ENCODE measurements at regions not wholly inside any gene's neighbourhood (a gene's known extent, or its start where the extent isn't known, plus 50 kb on each side); places are given as distances from the start of the nearest gene placed in this dataset.

DNA sequence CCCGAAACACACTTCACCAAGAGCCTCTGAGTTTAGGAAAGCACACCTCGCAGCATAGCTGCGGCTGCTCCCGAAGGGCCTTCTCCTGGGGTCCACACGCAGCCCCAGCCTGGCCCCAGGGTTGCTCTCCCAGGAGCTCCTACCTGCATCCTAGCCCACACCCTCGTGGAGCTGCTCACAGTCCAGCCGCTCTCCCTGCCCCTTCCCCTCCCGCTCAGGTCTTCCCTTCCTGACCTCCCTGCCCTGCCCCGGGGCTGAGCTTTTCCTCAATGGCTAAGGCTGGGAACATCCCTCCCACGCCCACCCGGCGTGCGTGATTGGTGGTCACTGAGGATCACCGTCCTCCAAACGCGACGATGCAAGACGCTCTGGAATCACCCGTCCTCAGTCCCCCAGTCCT, 205.8 kb downstream of the FNDC1 start:
- ChIA-PET POLR2A (no interaction called here), CTCF (no interaction called here)
- no peak for ATAC-seq
- Mint-ChIP-seq H3K4me1 (ENCODE audit: low read depth) (peaks cover 3% of the 10 kb centered on the region), H3K4me3 (no peak overlapping the region), H3K36me3 (ENCODE audit: low read depth) (no peaks in the 10 kb centered on the region), H3K9me3 (ENCODE audit: insufficient read depth) (peaks cover 4% of the 10 kb centered on the region), H3K27ac (no peak overlapping the region), H3K27me3 (ENCODE audit: low read depth) (no peaks in the 10 kb centered on the region)
- DNase-seq: no peak

DNA sequence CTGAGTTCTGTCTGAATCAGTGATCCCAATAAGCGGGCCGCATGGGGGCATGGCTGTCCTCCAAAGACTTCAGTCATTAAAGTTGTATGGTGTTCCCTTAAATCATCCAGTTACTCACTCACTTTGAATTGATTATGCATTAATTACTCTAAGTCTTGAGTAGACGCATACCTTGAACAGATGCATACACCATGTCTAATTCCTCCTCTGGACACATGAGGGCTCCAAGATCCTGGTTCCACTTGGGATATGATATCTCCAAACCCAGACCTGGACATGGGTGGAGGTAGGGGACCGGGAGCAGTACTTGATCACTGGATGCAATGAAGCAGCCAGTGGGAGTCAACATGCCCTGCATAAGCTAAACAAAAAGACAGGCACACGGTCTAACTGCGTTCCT, 204.5 kb downstream of the FNDC1 start:
- Mint-ChIP-seq H3K9me3 (ENCODE audit: insufficient read depth) (peaks cover 4% of the 10 kb centered on the region), H3K4me3 (no peak overlapping the region), H3K4me1 (ENCODE audit: low read depth) (peaks cover 3% of the 10 kb centered on the region), H3K27ac (no peak overlapping the region), H3K36me3 (ENCODE audit: low read depth) (no peaks in the 10 kb centered on the region), H3K27me3 (ENCODE audit: low read depth) (no peaks in the 10 kb centered on the region)
- ChIA-PET POLR2A (no interaction called here), CTCF (no interaction called here)
- ATAC-seq (no peak), DNase-seq (no peak)

DNA sequence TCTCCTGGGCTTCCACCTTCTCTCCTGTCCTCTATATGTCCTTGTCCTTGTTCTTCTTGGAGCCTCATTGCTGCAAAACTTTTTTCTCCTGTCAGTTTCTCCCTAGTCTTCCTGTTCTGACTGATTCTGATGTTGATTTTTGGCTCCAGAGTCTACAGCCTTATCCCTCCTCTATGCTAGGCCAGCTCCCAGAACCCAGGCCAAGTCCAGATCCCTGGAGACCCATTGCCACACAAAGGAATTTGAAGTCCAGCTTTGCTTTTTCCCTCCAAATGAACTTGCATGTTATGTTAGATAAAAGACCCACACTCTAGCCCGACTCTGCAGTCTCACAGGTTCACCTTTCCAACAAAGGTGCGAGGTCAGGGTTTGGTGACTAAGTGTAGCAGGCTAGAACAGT, 203.1 kb downstream of the FNDC1 start:
- Mint-ChIP-seq H3K36me3 (ENCODE audit: low read depth) (no peaks in the 10 kb centered on the region), H3K9me3 (ENCODE audit: insufficient read depth) (peaks cover 7% of the 10 kb centered on the region), H3K4me1 (ENCODE audit: low read depth) (peaks cover 3% of the 10 kb centered on the region), H3K4me3 (no peak overlapping the region), H3K27ac (no peak overlapping the region), H3K27me3 (ENCODE audit: low read depth) (no peaks in the 10 kb centered on the region)
- no peak for DNase-seq
- ATAC-seq: no peak
- POLR2A ChIA-PET: interaction anchor here (0.7 kb wide), 1 partner anchor 122 kb away, joined by 3 read pairs; no protein-coding TSS in a partner anchor
- CTCF ChIA-PET: no interaction called here

DNA sequence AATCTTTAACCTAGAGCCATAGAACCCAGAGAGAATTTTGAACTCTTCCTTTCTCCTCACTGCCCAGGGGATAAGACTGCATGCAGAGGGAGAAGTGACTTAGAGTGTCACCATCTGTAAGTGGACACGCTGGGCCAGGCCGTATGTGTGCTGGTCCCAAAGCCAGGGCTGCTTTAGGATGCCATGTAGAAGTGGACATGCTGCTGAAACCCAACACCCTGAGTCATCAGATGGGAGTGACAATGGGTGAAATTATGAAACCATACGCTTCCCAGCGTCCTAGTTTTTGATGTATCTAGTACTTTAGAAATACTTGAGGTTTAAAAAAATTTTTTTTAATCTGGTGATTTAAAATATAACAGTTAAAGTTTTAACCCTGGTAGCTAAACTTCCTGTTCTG, 191.1 kb downstream of the FNDC1 start:
- ChIA-PET CTCF (no interaction called here), POLR2A (no interaction called here)
- H3K36me3 Mint-ChIP-seq (ENCODE audit: low read depth): no peaks in the 10 kb centered on the region
- no peaks in the 10 kb centered on the region for H3K4me1 Mint-ChIP-seq (ENCODE audit: low read depth)
- ATAC-seq (no peak), DNase-seq (no peak)
- peaks cover 3% of the 10 kb centered on the region for H3K27me3 Mint-ChIP-seq (ENCODE audit: low read depth)
- no peak overlapping the region for H3K4me3 Mint-ChIP-seq
- H3K27ac Mint-ChIP-seq: no peak overlapping the region
- H3K9me3 Mint-ChIP-seq (ENCODE audit: insufficient read depth): no peaks in the 10 kb centered on the region

DNA sequence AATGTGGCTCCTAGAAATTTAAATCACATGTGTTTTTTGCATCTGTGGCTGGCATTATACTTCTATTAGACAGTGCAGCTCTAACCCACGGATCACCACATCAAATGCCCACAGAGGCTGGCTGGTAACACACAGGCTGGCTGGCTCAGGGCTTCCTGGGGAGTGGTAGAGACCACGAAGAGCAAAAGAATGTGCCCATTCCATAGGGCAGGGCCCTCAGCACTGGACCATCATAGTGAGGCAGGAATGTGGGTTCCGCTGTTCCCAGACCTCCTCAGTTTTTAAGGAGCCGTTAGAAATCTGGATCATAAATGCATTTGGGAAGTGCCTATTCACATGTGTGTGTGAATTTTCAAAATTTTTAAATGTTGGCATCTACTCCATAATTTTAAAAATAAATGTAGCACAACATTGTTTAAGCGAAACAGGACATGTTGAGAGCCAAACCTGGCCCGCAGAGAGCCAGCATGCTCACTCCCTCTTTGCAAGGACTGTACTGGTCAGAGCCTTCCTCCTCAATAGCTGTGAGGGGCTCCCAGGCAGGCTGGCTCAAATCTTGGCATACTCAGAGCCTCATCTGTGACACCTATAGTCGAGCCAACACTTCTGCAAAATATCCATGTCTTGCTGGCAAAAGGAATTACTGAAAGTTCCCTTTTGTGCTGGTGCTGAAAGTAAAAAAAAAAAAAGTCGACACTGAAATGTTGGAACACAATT, 190.5 kb downstream of the FNDC1 start:
- ATAC-seq: no peak
- ChIA-PET POLR2A (no interaction called here), CTCF (no interaction called here)
- DNase-seq: no peak
- H3K4me1 Mint-ChIP-seq (ENCODE audit: low read depth): no peaks in the 10 kb centered on the region
- H3K36me3 Mint-ChIP-seq (ENCODE audit: low read depth): no peaks in the 10 kb centered on the region
- no peak overlapping the region for H3K4me3 Mint-ChIP-seq
- peaks cover 3% of the 10 kb centered on the region for H3K27me3 Mint-ChIP-seq (ENCODE audit: low read depth)
- no peaks in the 10 kb centered on the region for H3K9me3 Mint-ChIP-seq (ENCODE audit: insufficient read depth)
- H3K27ac Mint-ChIP-seq: no peak overlapping the region

DNA sequence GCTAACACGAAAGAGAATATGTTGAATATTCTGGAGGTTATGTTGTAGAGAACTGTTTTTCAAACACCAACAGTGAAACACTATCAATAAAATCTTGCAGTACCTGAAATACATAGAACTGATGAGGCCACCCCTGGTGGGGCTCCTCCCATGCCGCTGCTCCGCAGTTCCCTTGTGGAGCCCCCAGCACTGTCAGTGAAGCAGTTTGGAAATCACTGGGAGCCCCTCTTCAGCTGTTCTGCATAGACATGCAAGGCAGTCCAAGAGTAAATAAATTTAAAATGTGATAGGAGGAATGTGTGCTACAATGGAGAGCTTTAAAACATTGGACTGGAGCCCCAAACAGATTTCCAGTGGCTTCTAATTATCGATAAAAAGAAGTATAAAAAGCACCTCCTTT, 189.4 kb downstream of the FNDC1 start:
- Mint-ChIP-seq H3K27me3 (ENCODE audit: low read depth) (peaks cover 3% of the 10 kb centered on the region), H3K9me3 (ENCODE audit: insufficient read depth) (no peaks in the 10 kb centered on the region), H3K4me3 (no peak overlapping the region), H3K36me3 (ENCODE audit: low read depth) (no peaks in the 10 kb centered on the region), H3K4me1 (ENCODE audit: low read depth) (no peaks in the 10 kb centered on the region), H3K27ac (no peak overlapping the region)
- CTCF ChIA-PET: no interaction called here
- ATAC-seq: no peak
- POLR2A ChIA-PET: no interaction called here
- DNase-seq: no peak

DNA sequence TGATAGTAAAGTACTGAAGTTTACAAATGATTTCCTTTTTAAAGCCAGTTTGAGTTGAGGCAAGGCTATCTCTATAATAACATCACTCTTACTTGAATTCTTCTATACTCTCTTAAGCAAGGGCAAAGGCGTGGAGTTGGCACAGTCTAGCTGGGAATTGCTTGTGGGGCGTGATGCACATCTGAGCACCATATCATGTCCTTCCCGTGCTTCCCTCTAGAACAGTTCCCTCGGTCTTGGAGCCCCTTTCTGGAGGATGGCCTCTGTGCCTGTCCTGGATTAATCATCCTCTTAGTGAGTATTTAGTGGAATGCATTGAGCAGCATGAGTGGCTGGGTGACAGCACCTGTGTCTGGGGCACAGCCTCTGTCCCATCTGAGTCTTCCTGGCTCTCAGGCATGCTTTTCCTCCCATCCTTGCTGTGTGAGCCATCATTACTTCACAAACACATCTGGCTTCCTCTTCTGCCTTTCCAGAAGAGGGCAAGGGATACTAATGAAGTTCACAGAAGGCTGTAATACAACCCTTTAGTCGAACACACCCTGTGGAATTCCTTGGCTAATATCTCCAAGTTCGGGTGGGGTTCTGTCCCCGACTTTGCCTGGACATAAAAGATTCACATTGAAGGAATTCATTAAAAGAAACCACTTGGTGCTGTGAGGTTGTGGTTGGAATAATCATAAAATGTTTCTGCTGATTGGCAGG, 188.2 kb downstream of the FNDC1 start:
- H3K9me3 Mint-ChIP-seq (ENCODE audit: insufficient read depth): no peaks in the 10 kb centered on the region
- ChIA-PET POLR2A (no interaction called here), CTCF (no interaction called here)
- DNase-seq: no peak
- no peak overlapping the region for H3K27ac Mint-ChIP-seq
- H3K4me3 Mint-ChIP-seq: no peak overlapping the region
- ATAC-seq: no peak
- no peaks in the 10 kb centered on the region for H3K36me3 Mint-ChIP-seq (ENCODE audit: low read depth)
- H3K27me3 Mint-ChIP-seq (ENCODE audit: low read depth): no peaks in the 10 kb centered on the region
- H3K4me1 Mint-ChIP-seq (ENCODE audit: low read depth): no peaks in the 10 kb centered on the region

DNA sequence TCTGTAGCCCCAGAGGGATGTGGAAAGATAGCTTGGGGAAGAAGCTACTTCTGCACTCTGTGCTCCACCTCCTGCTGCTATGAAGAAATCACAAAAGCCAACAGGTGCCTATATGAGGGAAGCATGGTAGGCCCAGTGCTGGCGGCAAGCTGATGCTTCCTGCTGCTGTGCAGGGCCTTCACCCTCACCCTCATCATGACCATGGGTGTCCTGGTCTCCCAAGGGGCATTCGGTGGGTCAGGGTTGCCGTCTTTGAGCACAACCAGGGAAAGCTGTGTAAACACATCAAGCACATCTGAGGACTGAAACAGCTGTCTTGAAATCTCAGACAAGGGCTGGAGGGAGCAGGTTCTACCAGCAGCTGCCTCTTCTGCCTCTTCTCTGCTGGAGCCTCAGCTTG, 184.0 kb downstream of the FNDC1 start:
- no peaks in the 10 kb centered on the region for H3K4me1 Mint-ChIP-seq (ENCODE audit: low read depth)
- H3K27me3 Mint-ChIP-seq (ENCODE audit: low read depth): peaks cover 2% of the 10 kb centered on the region
- POLR2A ChIA-PET: no interaction called here
- no peaks in the 10 kb centered on the region for H3K36me3 Mint-ChIP-seq (ENCODE audit: low read depth)
- H3K9me3 Mint-ChIP-seq (ENCODE audit: insufficient read depth): no peaks in the 10 kb centered on the region
- H3K27ac Mint-ChIP-seq: no peak overlapping the region
- no peak overlapping the region for H3K4me3 Mint-ChIP-seq
- CTCF ChIA-PET: no interaction called here
- ATAC-seq: no peak
- no peak for DNase-seq

DNA sequence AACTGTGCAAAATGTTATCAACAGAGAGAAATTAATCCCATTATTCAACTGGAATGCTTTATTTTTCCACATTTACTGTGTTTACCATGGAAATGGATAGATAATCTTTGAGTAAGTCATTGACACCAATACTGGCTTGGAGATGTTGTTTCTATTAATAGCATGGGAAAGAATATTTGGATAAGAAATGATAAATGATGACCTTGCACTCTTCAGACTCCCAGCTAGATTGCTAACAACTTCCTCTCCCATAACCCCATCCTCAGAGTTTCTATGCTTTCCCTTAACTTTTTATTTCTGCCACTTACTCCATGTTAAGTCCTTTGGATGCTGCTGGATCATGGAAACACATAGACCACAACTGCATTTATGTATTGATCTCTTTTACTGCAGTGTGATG, 182.5 kb downstream of the FNDC1 start:
- H3K4me3 Mint-ChIP-seq: no peak overlapping the region
- H3K4me1 Mint-ChIP-seq (ENCODE audit: low read depth): no peaks in the 10 kb centered on the region
- no peak overlapping the region for H3K27ac Mint-ChIP-seq
- POLR2A ChIA-PET: no interaction called here
- peaks cover 2% of the 10 kb centered on the region for H3K27me3 Mint-ChIP-seq (ENCODE audit: low read depth)
- no peaks in the 10 kb centered on the region for H3K36me3 Mint-ChIP-seq (ENCODE audit: low read depth)
- CTCF ChIA-PET: no interaction called here
- H3K9me3 Mint-ChIP-seq (ENCODE audit: insufficient read depth): no peaks in the 10 kb centered on the region
- no peak for DNase-seq
- ATAC-seq: no peak

DNA sequence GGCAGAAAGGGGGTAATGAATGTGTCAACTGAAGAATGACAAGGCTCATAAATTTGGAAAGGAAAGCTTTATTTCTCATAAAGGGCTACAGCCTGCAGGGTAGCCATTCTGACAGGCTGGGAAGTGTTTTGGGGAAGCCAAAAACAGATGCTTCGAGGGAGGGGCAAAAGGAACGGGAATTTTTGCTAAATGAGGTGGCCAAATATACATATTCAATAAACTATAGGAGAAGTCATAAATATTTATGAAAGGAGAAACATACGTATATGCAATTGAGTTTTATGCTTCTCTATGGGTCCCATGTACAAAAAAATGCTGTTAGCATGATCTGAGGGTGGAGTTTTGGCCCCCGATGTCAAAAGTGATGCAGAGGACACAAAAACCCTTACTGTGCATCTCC, 180.7 kb downstream of the FNDC1 start:
- H3K4me1 Mint-ChIP-seq (ENCODE audit: low read depth): no peaks in the 10 kb centered on the region
- CTCF ChIA-PET: no interaction called here

DNA sequence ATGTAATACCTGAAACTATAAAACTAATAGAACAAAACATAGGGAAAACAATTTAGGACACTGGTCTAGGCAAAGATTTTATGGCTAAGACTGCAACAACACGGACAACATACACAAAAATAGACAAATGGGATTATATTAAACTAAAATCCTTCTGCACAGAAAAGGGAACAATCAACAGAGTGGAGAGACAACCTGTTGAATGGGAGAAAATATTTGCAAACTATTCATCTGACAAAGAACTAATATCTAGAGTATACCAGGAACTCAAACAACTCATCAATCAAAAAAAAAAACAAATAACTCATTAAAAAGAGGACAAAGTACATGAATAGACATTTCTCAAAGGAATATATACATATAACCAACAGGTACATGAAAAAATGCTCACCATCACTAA, 174.5 kb downstream of the FNDC1 start:
- no peak overlapping the region for H3K27ac Mint-ChIP-seq
- no peaks in the 10 kb centered on the region for H3K36me3 Mint-ChIP-seq (ENCODE audit: low read depth)
- ATAC-seq (no peak), DNase-seq (no peak)
- no peaks in the 10 kb centered on the region for H3K4me1 Mint-ChIP-seq (ENCODE audit: low read depth)
- no peaks in the 10 kb centered on the region for H3K9me3 Mint-ChIP-seq (ENCODE audit: insufficient read depth)
- ChIA-PET CTCF (no interaction called here), POLR2A (no interaction called here)
- H3K27me3 Mint-ChIP-seq (ENCODE audit: low read depth): peaks cover 14% of the 10 kb centered on the region
- no peak overlapping the region for H3K4me3 Mint-ChIP-seq

More for the DNA sequence above, 180.7 kb downstream of the FNDC1 start:
- peaks cover 5% of the 10 kb centered on the region for H3K27me3 Mint-ChIP-seq (ENCODE audit: low read depth)
- no peak overlapping the region for H3K4me3 Mint-ChIP-seq
- ATAC-seq (no peak), DNase-seq (no peak)
- no peaks in the 10 kb centered on the region for H3K36me3 Mint-ChIP-seq (ENCODE audit: low read depth)
- no peak overlapping the region for H3K27ac Mint-ChIP-seq
- POLR2A ChIA-PET: no interaction called here
- H3K9me3 Mint-ChIP-seq (ENCODE audit: insufficient read depth): no peaks in the 10 kb centered on the region

DNA sequence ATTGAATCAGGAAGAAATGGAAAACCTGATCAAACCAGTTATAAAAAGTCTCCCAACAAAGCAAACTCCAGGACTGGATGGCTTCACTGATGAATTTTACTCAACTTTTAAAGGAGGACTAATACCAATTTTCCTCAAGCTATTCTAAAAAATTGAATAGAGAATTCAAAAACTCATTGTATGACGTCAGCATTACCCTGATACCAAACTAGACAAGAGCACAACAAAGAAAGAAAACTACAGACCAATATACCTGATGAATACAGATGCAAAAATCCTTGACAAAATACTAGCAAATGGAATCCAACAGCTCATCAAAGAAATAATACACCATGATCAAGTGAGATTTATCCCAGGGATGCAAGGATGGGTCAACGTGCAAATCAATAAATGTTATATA, 172.9 kb downstream of the FNDC1 start:
- Mint-ChIP-seq H3K27me3 (ENCODE audit: low read depth) (peaks cover 14% of the 10 kb centered on the region), H3K27ac (no peak overlapping the region), H3K9me3 (ENCODE audit: insufficient read depth) (no peaks in the 10 kb centered on the region), H3K36me3 (ENCODE audit: low read depth) (no peaks in the 10 kb centered on the region), H3K4me1 (ENCODE audit: low read depth) (no peaks in the 10 kb centered on the region), H3K4me3 (no peak overlapping the region)
- no peak for ATAC-seq
- ChIA-PET POLR2A (no interaction called here), CTCF (no interaction called here)
- DNase-seq: no peak

DNA sequence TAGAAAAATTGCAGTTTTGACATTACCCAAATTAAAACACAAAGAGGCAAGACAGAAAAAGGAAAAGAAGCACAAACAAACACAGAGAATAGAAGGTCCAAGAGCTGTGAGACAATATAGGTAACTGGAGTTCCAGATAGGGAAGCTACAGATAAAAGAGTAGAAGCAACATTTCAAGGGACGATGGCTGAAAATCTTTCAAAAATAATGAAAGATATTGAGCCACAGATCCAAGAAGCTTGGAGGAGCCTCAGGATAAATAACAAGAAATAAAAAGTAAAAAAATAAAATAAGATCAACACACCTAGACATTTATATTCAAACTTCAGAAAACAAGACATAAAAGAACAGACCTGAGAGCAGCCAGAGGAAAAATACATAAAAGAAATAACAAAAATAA, 164.9 kb downstream of the FNDC1 start:
- no peak overlapping the region for H3K27ac Mint-ChIP-seq
- H3K27me3 Mint-ChIP-seq (ENCODE audit: low read depth): peaks cover 2% of the 10 kb centered on the region
- DNase-seq (no peak), ATAC-seq (no peak)
- CTCF ChIA-PET: no interaction called here
- POLR2A ChIA-PET: no interaction called here
- no peaks in the 10 kb centered on the region for H3K36me3 Mint-ChIP-seq (ENCODE audit: low read depth)
- no peaks in the 10 kb centered on the region for H3K4me1 Mint-ChIP-seq (ENCODE audit: low read depth)
- no peak overlapping the region for H3K4me3 Mint-ChIP-seq
- H3K9me3 Mint-ChIP-seq (ENCODE audit: insufficient read depth): peaks cover 12% of the 10 kb centered on the region

Measured in activated CD8-positive, alpha-beta T cell treated with anti-CD3 and anti-CD28 coated beads, Interleukin-2, amount 10 ng/mL, durations not matched to agents 7 days and 5 days (primary cell).